ENCODE measurements at regions not wholly inside any gene's neighbourhood (a gene's known extent, or its start where the extent isn't known, plus 50 kb on each side); places are given as distances from the start of the nearest gene placed in this dataset.

DNA sequence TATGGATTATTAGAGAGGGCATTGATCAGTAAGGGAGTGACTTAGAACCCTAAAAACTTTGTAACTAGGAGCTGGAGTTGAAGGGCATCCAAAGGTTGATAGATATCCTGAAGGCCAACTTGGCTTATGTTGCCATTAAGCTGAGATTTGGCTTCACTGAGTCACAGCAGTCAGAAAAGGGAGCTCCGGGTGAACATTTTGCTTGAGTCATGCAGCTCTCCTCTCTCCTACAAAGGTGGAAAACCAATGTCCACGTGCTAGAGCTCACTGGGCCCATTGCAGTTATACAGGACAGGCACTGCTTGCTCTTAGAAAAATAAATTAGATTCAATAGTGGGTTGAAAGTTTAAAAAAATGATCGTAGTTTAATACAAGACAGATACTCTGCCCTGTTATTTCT lies 87.3 kb upstream of the LRIG3 start:
- BruUV-seq (replicated peaks) = no TSS peak
- ATAC-seq = no peak
- ChIA-PET RAD21 (ENCODE audit: unreplicated experiment) (no interaction called here), SMC1A (ENCODE audit: uncharacterized antibody, unreplicated experiment) (interaction anchor here (0.6 kb wide), 1 partner anchor 103 kb away, joined by 3 read pairs; no protein-coding TSS in a partner anchor), POLR2A (no interaction called here), CTCF (no interaction called here)
- H2AFZ ChIP-seq (ENCODE audit: control insufficient read depth, low read depth, low read length) = no peak overlapping the region
- no peak for DNase-seq (ENCODE audit: low read depth, low spot score)
- H4K20me1 ChIP-seq (ENCODE audit: control insufficient read depth, insufficient read depth) = no peaks in the 10 kb centered on the region
- H3K9me3 ChIP-seq (replicated peaks; ENCODE audit: control insufficient read depth, insufficient read depth, low read length) = no peaks in the 10 kb centered on the region
- H3K4me1 ChIP-seq (ENCODE audit: control insufficient read depth, insufficient read depth, low read length) = no peaks in the 10 kb centered on the region
- no peak overlapping the region for H3K27ac ChIP-seq (ENCODE audit: control insufficient read depth, insufficient read depth)
- no peaks in the 10 kb centered on the region for H3K79me2 ChIP-seq (ENCODE audit: control insufficient read depth, insufficient read depth, low read length)
- in situ Hi-C loops (cut with MboI) = no loop called here
- H3K4me3 ChIP-seq = no peak overlapping the region
- WGBS (ENCODE audit: insufficient coverage, insufficient replicate concordance, low lambda C conversion rate, missing lambda C conversion rate) = 11% methylated on average over 3 of the region's 3 CpGs
- no peaks in the 10 kb centered on the region for H3K27me3 ChIP-seq (replicated peaks in 1 of 2; ENCODE audit: control insufficient read depth in 2 of 2, insufficient read depth in 2 of 2, low read length in 1 of 2)
- no peak overlapping the region for H3K4me2 ChIP-seq (ENCODE audit: control insufficient read depth, insufficient read depth)
- FAIRE-seq = no peak
- TF ChIP-seq, protein P1, sequence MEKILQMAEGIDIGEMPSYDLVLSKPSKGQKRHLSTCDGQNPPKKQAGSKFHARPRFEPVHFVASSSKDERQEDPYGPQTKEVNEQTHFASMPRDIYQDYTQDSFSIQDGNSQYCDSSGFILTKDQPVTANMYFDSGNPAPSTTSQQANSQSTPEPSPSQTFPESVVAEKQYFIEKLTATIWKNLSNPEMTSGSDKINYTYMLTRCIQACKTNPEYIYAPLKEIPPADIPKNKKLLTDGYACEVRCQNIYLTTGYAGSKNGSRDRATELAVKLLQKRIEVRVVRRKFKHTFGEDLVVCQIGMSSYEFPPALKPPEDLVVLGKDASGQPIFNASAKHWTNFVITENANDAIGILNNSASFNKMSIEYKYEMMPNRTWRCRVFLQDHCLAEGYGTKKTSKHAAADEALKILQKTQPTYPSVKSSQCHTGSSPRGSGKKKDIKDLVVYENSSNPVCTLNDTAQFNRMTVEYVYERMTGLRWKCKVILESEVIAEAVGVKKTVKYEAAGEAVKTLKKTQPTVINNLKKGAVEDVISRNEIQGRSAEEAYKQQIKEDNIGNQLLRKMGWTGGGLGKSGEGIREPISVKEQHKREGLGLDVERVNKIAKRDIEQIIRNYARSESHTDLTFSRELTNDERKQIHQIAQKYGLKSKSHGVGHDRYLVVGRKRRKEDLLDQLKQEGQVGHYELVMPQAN (conservative IDR thresholded peaks at IDR 0.05) = no peak
- TF ChIP-seq, protein P2, sequence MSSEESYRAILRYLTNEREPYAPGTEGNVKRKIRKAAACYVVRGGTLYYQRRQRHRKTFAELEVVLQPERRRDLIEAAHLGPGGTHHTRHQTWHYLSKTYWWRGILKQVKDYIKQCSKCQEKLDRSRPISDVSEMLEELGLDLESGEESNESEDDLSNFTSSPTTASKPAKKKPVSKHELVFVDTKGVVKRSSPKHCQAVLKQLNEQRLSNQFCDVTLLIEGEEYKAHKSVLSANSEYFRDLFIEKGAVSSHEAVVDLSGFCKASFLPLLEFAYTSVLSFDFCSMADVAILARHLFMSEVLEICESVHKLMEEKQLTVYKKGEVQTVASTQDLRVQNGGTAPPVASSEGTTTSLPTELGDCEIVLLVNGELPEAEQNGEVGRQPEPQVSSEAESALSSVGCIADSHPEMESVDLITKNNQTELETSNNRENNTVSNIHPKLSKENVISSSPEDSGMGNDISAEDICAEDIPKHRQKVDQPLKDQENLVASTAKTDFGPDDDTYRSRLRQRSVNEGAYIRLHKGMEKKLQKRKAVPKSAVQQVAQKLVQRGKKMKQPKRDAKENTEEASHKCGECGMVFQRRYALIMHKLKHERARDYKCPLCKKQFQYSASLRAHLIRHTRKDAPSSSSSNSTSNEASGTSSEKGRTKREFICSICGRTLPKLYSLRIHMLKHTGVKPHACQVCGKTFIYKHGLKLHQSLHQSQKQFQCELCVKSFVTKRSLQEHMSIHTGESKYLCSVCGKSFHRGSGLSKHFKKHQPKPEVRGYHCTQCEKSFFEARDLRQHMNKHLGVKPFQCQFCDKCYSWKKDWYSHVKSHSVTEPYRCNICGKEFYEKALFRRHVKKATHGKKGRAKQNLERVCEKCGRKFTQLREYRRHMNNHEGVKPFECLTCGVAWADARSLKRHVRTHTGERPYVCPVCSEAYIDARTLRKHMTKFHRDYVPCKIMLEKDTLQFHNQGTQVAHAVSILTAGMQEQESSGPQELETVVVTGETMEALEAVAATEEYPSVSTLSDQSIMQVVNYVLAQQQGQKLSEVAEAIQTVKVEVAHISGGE (CRISPR knock-in tag; IDR thresholded peaks at IDR 0.05) = no peak
- TF ChIP-seq HDAC2 (IDR thresholded peaks at IDR 0.05) = no peak
- no peak overlapping the region for H3K9ac ChIP-seq (ENCODE audit: control insufficient read depth, insufficient read depth, low read length)
- intact Hi-C loops (cut with micrococcal nuclease; ENCODE audit: unreplicated experiment) = no loop called here
- H3K36me3 ChIP-seq (ENCODE audit: control insufficient read depth in 2 of 2, insufficient read depth in 2 of 2, low read length in 1 of 2) = no peaks in the 10 kb centered on the region

All from GM12878 (cell line).